ENCODE measurements at regions not wholly inside any gene's neighbourhood (a gene's known extent, or its start where the extent isn't known, plus 50 kb on each side); places are given as distances from the start of the nearest gene placed in this dataset.

DNA sequence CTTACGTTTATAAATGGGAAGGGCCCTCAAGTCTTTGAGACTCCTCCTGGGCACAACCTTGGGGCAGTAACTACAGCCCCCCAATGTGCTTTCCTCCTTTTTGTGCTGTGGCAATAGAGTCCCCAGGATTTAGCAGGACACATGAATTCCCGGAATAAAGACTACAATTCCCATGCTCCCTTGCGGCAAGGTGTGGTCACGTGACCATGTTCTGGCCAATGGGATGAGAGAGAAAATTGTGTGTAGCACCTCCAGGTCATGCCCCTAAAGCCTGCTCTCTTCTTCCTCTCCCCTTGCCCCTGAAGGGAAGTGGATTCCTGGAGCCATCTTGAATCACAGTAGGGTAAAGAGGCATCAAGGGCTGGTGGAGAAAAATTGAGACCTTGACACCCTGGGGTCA is 295.1 kb upstream of the SFSWAP start:
- Histone ChIP-seq H3K27me3 (ENCODE audit: control insufficient read depth in 3 of 3, insufficient read depth in 3 of 3, low read length in 2 of 3) (peaks cover 0 to 2% (median 0%) of the 10 kb centered on the region in 3 donors), H3K36me3 (ENCODE audit: control insufficient read depth in 4 of 4, insufficient read depth in 4 of 4, low read length in 4 of 4) (no peaks in the 10 kb centered on the region), H3K4me1 (ENCODE audit: control insufficient read depth in 5 of 5, insufficient read depth in 5 of 5, low read length in 5 of 5) (no peaks in the 10 kb centered on the region), H3K4me3 (no peak overlapping the region), H3K9me3 (ENCODE audit: control insufficient read depth in 4 of 4, insufficient read depth in 3 of 4, low read length in 3 of 4) (no peaks in the 10 kb centered on the region), H3K27ac (ENCODE audit: low read depth in 1 of 2, low read length in 1 of 2) (no peak overlapping the region), H3K9ac (ENCODE audit: insufficient read depth in 1 of 2, low read length in 2 of 2) (no peak overlapping the region)
- DNase-seq = no peak
- WGBS, 2 donors = 89 to 94% methylated on average over 4 of the region's 4 CpGs
- ATAC-seq (ENCODE audit: insufficient read depth, low FRiP score) = no peak
- TF ChIP-seq, protein P1, sequence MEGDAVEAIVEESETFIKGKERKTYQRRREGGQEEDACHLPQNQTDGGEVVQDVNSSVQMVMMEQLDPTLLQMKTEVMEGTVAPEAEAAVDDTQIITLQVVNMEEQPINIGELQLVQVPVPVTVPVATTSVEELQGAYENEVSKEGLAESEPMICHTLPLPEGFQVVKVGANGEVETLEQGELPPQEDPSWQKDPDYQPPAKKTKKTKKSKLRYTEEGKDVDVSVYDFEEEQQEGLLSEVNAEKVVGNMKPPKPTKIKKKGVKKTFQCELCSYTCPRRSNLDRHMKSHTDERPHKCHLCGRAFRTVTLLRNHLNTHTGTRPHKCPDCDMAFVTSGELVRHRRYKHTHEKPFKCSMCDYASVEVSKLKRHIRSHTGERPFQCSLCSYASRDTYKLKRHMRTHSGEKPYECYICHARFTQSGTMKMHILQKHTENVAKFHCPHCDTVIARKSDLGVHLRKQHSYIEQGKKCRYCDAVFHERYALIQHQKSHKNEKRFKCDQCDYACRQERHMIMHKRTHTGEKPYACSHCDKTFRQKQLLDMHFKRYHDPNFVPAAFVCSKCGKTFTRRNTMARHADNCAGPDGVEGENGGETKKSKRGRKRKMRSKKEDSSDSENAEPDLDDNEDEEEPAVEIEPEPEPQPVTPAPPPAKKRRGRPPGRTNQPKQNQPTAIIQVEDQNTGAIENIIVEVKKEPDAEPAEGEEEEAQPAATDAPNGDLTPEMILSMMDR (IDR thresholded peaks at IDR 0.05; ENCODE audit: control extremely low read depth, extremely low read depth) = no peak

DNA sequence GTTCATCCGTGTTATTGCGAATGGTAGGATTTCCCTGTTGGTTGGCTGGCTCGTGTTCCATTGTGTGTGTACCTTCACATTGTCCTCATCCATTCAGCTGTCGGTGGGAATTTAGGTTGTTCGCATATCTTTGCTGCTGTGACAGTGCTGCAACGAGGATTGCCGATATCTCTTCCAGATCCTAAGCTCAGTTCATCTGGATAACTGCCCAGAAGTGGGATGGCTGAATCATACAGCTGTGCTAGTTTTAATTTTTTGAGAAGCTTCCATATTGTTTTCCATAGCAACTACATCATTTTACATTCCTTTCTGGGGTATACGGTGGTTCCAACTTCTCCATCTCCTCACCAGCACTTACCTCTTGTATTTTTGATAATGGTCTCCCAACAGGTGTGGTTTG is 292.8 kb upstream of the SFSWAP start:
- DNase-seq (no peak), ATAC-seq (ENCODE audit: insufficient read depth, low FRiP score) (no peak)
- H3K27ac ChIP-seq (ENCODE audit: low read depth in 1 of 2, low read length in 1 of 2) = no peak overlapping the region
- no peaks in the 10 kb centered on the region for H3K36me3 ChIP-seq (ENCODE audit: control insufficient read depth in 4 of 4, insufficient read depth in 4 of 4, low read length in 4 of 4)
- H3K9me3 ChIP-seq (ENCODE audit: control insufficient read depth in 4 of 4, insufficient read depth in 3 of 4, low read length in 3 of 4) = peaks cover 0 to 6% (median 0%) of the 10 kb centered on the region in 4 donors
- H3K4me3 ChIP-seq = no peak overlapping the region
- WGBS, 2 donors = 86 to 89% methylated on average over 8 of the region's 8 CpGs
- TF ChIP-seq, protein P1 (IDR thresholded peaks at IDR 0.05; ENCODE audit: control extremely low read depth, extremely low read depth) = no peak
- peaks cover 0 to 4% (median 0%) of the 10 kb centered on the region in 3 donors for H3K27me3 ChIP-seq (ENCODE audit: control insufficient read depth in 3 of 3, insufficient read depth in 3 of 3, low read length in 2 of 3)
- no peaks in the 10 kb centered on the region for H3K4me1 ChIP-seq (ENCODE audit: control insufficient read depth in 5 of 5, insufficient read depth in 5 of 5, low read length in 5 of 5)
- H3K9ac ChIP-seq (ENCODE audit: insufficient read depth in 1 of 2, low read length in 2 of 2) = no peak overlapping the region

DNA sequence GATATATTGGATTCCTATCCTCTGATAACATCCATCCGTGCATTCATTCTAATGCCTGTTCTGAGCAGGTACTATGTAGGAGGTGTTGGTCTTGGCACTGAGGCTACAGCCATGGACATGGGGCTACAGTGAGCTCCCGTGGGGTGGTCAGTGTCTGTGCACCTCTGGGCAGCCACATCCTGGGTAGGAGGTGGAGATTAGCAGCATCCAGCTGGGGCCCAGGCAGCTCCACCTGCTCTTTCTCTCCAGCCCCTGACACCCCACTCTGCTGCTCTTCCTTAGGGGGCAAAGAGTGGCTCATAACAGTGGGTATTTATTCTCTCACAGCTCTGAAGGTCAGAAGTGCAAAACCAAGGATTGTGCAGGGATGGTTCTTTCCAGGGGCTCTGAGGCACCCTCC is 292.0 kb upstream of the SFSWAP start:
- Histone ChIP-seq H3K9ac (ENCODE audit: insufficient read depth in 1 of 2, low read length in 2 of 2) (no peak overlapping the region), H3K36me3 (ENCODE audit: control insufficient read depth in 4 of 4, insufficient read depth in 4 of 4, low read length in 4 of 4) (no peaks in the 10 kb centered on the region), H3K27ac (ENCODE audit: low read depth in 1 of 2, low read length in 1 of 2) (no peak overlapping the region), H3K27me3 (ENCODE audit: control insufficient read depth in 3 of 3, insufficient read depth in 3 of 3, low read length in 2 of 3) (peaks cover 0 to 4% (median 0%) of the 10 kb centered on the region in 3 donors), H3K4me1 (ENCODE audit: control insufficient read depth in 5 of 5, insufficient read depth in 5 of 5, low read length in 5 of 5) (no peaks in the 10 kb centered on the region), H3K4me3 (no peak overlapping the region), H3K9me3 (ENCODE audit: control insufficient read depth in 4 of 4, insufficient read depth in 3 of 4, low read length in 3 of 4) (peaks cover 0 to 10% (median 0%) of the 10 kb centered on the region in 4 donors)
- DNase-seq (no peak), ATAC-seq (ENCODE audit: insufficient read depth, low FRiP score) (no peak)
- WGBS, 2 donors = 79 to 88% methylated on average over 2 of the region's 2 CpGs
- TF ChIP-seq, protein P1 (IDR thresholded peaks at IDR 0.05; ENCODE audit: control extremely low read depth, extremely low read depth) = no peak

DNA sequence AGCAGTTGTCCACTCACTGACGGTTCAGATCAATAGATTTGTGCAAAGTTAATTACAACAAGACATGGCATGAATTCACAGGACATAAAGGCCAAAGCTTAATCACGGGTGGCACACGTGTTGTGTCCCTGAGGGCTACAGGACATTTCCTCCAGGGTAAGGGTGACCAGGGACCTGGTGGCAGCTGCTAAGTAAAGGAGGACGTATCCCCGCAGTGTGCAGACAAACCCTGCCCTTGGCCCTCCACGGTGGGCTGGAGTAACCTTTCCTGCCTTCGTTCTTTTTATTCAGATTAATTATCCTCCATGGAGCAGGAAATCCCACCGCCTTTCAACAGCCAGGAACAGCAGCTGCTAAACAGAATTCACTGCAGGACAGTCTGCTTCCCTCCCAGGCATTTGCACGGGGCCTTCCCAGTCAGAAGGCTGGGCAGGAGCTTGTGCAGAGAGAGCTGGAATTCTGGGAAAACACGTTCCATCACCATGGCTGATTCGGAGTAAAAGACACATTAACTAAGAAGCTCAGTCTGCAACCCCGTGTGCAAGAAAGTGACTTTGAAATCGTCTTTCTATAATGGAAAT is 289.9 kb upstream of the SFSWAP start:
- H3K4me1 ChIP-seq (ENCODE audit: control insufficient read depth in 5 of 5, insufficient read depth in 5 of 5, low read length in 5 of 5) = no peaks in the 10 kb centered on the region

More for the DNA sequence above, 289.9 kb upstream of the SFSWAP start:
- DNase-seq (no peak), ATAC-seq (ENCODE audit: insufficient read depth, low FRiP score) (no peak)
- Histone ChIP-seq H3K9ac (ENCODE audit: insufficient read depth in 1 of 2, low read length in 2 of 2) (no peak overlapping the region), H3K36me3 (ENCODE audit: control insufficient read depth in 4 of 4, insufficient read depth in 4 of 4, low read length in 4 of 4) (no peaks in the 10 kb centered on the region), H3K9me3 (ENCODE audit: control insufficient read depth in 4 of 4, insufficient read depth in 3 of 4, low read length in 3 of 4) (peaks cover 0 to 10% (median under 1%) of the 10 kb centered on the region in 4 donors), H3K27ac (ENCODE audit: low read depth in 1 of 2, low read length in 1 of 2) (no peak overlapping the region), H3K4me3 (no peak overlapping the region), H3K27me3 (ENCODE audit: control insufficient read depth in 3 of 3, insufficient read depth in 3 of 3, low read length in 2 of 3) (peaks cover 0 to 4% (median 0%) of the 10 kb centered on the region in 3 donors)
- TF ChIP-seq, protein P1 (IDR thresholded peaks at IDR 0.05; ENCODE audit: control extremely low read depth, extremely low read depth) = no peak
- 68 to 74% methylated on average over 13 of the region's 13 CpGs for WGBS, 2 donors
